Subcutaneous abdominal adipose tissue (tissue), 5 donors: ENCODE measurements at regions not wholly inside any gene's neighbourhood (a gene's known extent, or its start where the extent isn't known, plus 50 kb on each side); places are given as distances from the start of the nearest gene placed in this dataset.
A peak's percentile ranks its signal among the peaks of the same experiment; 100 is the strongest.

Experiments used
- H3K27ac ChIP-seq: one replicate; pipeline ENCODE4 v1.7.0; 2013; ENCODE audit warnings: low read depth, mild to moderate bottlenecking, inconsistent platforms, low read length, moderate library complexity
- H3K27me3 ChIP-seq, 5 donors: one replicate each; pipeline ENCODE4 v1.7.0; 2013; ENCODE audit warnings: low read length in 5 of 5, inconsistent platforms in 1 of 5; ENCODE audit not compliant: control insufficient read depth in 5 of 5, insufficient read depth in 4 of 5
- H3K36me3 ChIP-seq, 5 donors: one replicate each; pipeline ENCODE4 v1.7.0; 2013; ENCODE audit warnings: low read length in 5 of 5; ENCODE audit not compliant: control insufficient read depth in 5 of 5, insufficient read depth in 5 of 5
- H3K4me1 ChIP-seq, 5 donors: one replicate each; pipeline ENCODE4 v1.7.0; 2013; ENCODE audit warnings: low read length in 5 of 5, mild to moderate bottlenecking in 3 of 5, moderate library complexity in 1 of 5; ENCODE audit not compliant: control insufficient read depth in 5 of 5, insufficient read depth in 5 of 5
- H3K4me3 ChIP-seq, 5 donors: one replicate each; pipeline ENCODE4 v1.7.0; 2013; ENCODE audit warnings: low read length in 5 of 5, low read depth in 1 of 5
- H3K9ac ChIP-seq, 5 donors: one replicate each; pipeline ENCODE4 v1.7.0; 2013; ENCODE audit warnings: low read length in 5 of 5, mild to moderate bottlenecking in 4 of 5, moderate library complexity in 3 of 5
- H3K9me3 ChIP-seq, 5 donors: one replicate each; pipeline ENCODE4 v1.7.0; 2013; ENCODE audit warnings: low read length in 5 of 5; ENCODE audit not compliant: control insufficient read depth in 5 of 5
- donor health status: healthy.
- donor health status: healthy.
- donor health status: healthy.
- donor health status: healthy.
- donor health status: healthy.

GRCh38 chr12:94714378-94715114 is 64.2 kb upstream of the TMCC3 start:
- no peak overlapping the region for H3K9ac ChIP-seq
- H3K4me3 ChIP-seq = no peak overlapping the region
- H3K9me3 ChIP-seq = no peaks in the 10 kb centered on the region
- no peaks in the 10 kb centered on the region for H3K36me3 ChIP-seq
- no peak overlapping the region for H3K27ac ChIP-seq
- H3K4me1 ChIP-seq = peaks cover 0 to 8% (median 0%) of the 10 kb centered on the region in 5 donors
- H3K27me3 ChIP-seq = no peaks in the 10 kb centered on the region

- no peak overlapping the region for H3K4me3 ChIP-seq
- peaks cover 0 to 12% (median 6%) of the 10 kb centered on the region in 5 donors for H3K4me1 ChIP-seq
- no peaks in the 10 kb centered on the region for H3K27me3 ChIP-seq
- no peaks in the 10 kb centered on the region for H3K36me3 ChIP-seq
- no peaks in the 10 kb centered on the region for H3K9me3 ChIP-seq
- no peak overlapping the region for H3K27ac ChIP-seq
- H3K9ac ChIP-seq = no peak overlapping the region
Measured at GRCh38 chr12:94712815-94713515, 62.6 kb upstream of the TMCC3 start.

GRCh38 chr12:94710933-94711332 is 60.6 kb upstream of the TMCC3 start:
- Histone ChIP-seq H3K9ac (no peak overlapping the region), H3K4me3 (no peak overlapping the region), H3K36me3 (no peaks in the 10 kb centered on the region), H3K4me1 (peaks cover 0 to 20% (median 17%) of the 10 kb centered on the region in 5 donors), H3K27me3 (no peaks in the 10 kb centered on the region), H3K9me3 (no peaks in the 10 kb centered on the region), H3K27ac (no peak overlapping the region)

- Histone ChIP-seq H3K4me3 (peak overlapping the region in 3 of 5 donors; percentile 30 to 36 (median 36)), H3K4me1 (peaks cover 0 to 32% (median 29%) of the 10 kb centered on the region in 5 donors), H3K9ac (no peak overlapping the region), H3K27me3 (no peaks in the 10 kb centered on the region), H3K27ac (peak overlapping the region; percentile 25), H3K36me3 (no peaks in the 10 kb centered on the region), H3K9me3 (no peaks in the 10 kb centered on the region)
Measured at GRCh38 chr12:94707892-94708291, 57.5 kb upstream of the TMCC3 start.

- Histone ChIP-seq H3K9ac (no peak overlapping the region), H3K4me3 (no peak overlapping the region), H3K27ac (no peak overlapping the region), H3K27me3 (no peaks in the 10 kb centered on the region), H3K9me3 (no peaks in the 10 kb centered on the region), H3K4me1 (peaks cover 0 to 32% (median 29%) of the 10 kb centered on the region in 5 donors), H3K36me3 (no peaks in the 10 kb centered on the region)
Measured at GRCh38 chr12:94707036-94707435, 56.7 kb upstream of the TMCC3 start.

- no peaks in the 10 kb centered on the region for H3K27me3 ChIP-seq
- H3K27ac ChIP-seq = no peak overlapping the region
- no peak overlapping the region for H3K9ac ChIP-seq
- no peak overlapping the region for H3K4me3 ChIP-seq
- H3K9me3 ChIP-seq = no peaks in the 10 kb centered on the region
- H3K4me1 ChIP-seq = peaks cover 0 to 32% (median 29%) of the 10 kb centered on the region in 5 donors
- H3K36me3 ChIP-seq = no peaks in the 10 kb centered on the region
Measured at GRCh38 chr12:94706250-94706661, 55.9 kb upstream of the TMCC3 start.

- Histone ChIP-seq H3K9me3 (no peaks in the 10 kb centered on the region), H3K27ac (no peak overlapping the region), H3K4me1 (peaks cover 0 to 32% (median 29%) of the 10 kb centered on the region in 5 donors), H3K9ac (no peak overlapping the region), H3K27me3 (no peaks in the 10 kb centered on the region), H3K4me3 (no peak overlapping the region), H3K36me3 (no peaks in the 10 kb centered on the region)
Measured at GRCh38 chr12:94705676-94706075, 55.3 kb upstream of the TMCC3 start.

GRCh38 chr12:94704452-94705306 is 54.3 kb upstream of the TMCC3 start:
- no peak overlapping the region for H3K27ac ChIP-seq
- peak overlapping the region in 1 of 5 donors; percentile 3 for H3K9ac ChIP-seq
- peaks cover 0 to 32% (median 29%) of the 10 kb centered on the region in 5 donors for H3K4me1 ChIP-seq
- H3K9me3 ChIP-seq = no peaks in the 10 kb centered on the region
- H3K4me3 ChIP-seq = no peak overlapping the region
- no peaks in the 10 kb centered on the region for H3K27me3 ChIP-seq
- no peaks in the 10 kb centered on the region for H3K36me3 ChIP-seq

- Histone ChIP-seq H3K27ac (no peak overlapping the region), H3K4me1 (peaks cover 0 to 24% (median 20%) of the 10 kb centered on the region in 5 donors), H3K4me3 (no peak overlapping the region), H3K27me3 (no peaks in the 10 kb centered on the region), H3K9ac (no peak overlapping the region), H3K9me3 (no peaks in the 10 kb centered on the region), H3K36me3 (no peaks in the 10 kb centered on the region)
Measured at GRCh38 chr12:94702696-94703095, 52.3 kb upstream of the TMCC3 start.
